Thyroid gland (tissue), 4 donors: ENCODE measurements at regions not wholly inside any gene's neighbourhood (a gene's known extent, or its start where the extent isn't known, plus 50 kb on each side); places are given as distances from the start of the nearest gene placed in this dataset.

Experiments used
- CTCF ChIP-seq, 6 experiments: fragments of 200-600 bp in 3 of 6; fragments of 450-650 bp in 3 of 6; sonication (generic) in 3 of 6; IDR thresholded peaks; one replicate each; pipeline ENCODE4 v1.5.1; 2016 to 2019; ENCODE audit warnings: antibody characterized with exemption in 6 of 6, mild to moderate bottlenecking in 2 of 6, inconsistent platforms in 1 of 6, moderate library complexity in 1 of 6
- POLR2A ChIP-seq, 2 donors: fragments of 450-650 bp; IDR thresholded peaks; one replicate each; pipeline ENCODE4 v1.6.1; 2017; ENCODE audit warnings: antibody characterized with exemption in 2 of 2, mild to moderate bottlenecking in 2 of 2, moderate library complexity in 1 of 2

- TF ChIP-seq CTCF (IDR thresholded peaks at IDR 0.05) = no peak
- TF ChIP-seq POLR2A (IDR thresholded peaks at IDR 0.05) = no peak
These were observed 144.3 kb upstream of the SULF2 start for GRCh38 chr20:47929368-47930115.
